GM18519 (cell line): ENCODE measurements at regions not wholly inside any gene's neighbourhood (a gene's known extent, or its start where the extent isn't known, plus 50 kb on each side); places are given as distances from the start of the nearest gene placed in this dataset.
"Not testable (repeated sequence)": the region's sequence is repeated elsewhere in the genome, so short reads cannot be mapped to it uniquely, and the experiment has no call there.

Experiments used
- ATAC-seq: cut with Tn5 transposase; IDR thresholded peaks from one replicate; pipeline ENCODE4 v1.9.1; 2021; ENCODE audit warnings: mild to moderate bottlenecking, moderate library complexity; ENCODE audit not compliant: unreplicated experiment, low FRiP score

DNA sequence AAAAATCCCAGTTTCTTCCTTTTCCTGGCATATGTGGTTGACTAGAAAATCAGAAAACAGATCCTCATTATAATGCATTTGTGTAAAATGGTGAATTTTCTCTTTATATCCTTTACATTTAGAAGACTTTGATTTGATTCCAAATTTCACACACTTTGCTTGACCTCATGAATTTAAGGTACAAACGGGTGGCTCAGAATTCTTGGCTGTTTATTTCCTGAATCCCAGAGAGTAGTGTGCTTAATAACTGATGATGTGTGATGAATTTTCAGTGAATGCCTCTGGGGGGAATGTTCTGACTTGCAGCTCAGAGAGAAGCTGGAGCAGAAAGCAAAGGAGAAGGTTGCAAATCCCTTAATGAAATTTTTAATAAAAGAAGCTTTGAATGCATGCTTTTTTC, 126.8 kb downstream of the SPATA31D1 start:
- no peak for ATAC-seq

- ATAC-seq: no peak
These were observed 127.3 kb downstream of the SPATA31D1 start for GRCh38 chr9:82115900-82116299.

DNA sequence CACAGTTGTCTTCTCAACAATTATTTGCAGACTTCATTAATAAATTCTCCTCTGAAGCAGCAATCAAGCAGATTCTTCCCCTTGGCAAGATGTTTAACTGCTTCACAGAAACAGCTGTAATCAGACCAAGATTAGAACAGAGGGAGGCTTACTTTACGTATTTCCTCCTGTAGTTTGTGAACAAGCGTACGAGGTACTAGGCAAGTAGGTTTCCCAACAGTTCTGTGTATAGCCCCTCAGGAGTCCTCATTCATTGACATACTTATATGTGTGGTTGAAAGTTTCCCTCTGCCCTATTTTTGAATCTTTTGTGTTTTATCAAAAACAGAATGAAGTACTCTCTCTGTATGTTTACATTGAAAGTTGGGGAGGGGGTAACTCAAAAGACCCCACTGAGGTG, 128.0 kb downstream of the SPATA31D1 start:
- no peak for ATAC-seq

DNA sequence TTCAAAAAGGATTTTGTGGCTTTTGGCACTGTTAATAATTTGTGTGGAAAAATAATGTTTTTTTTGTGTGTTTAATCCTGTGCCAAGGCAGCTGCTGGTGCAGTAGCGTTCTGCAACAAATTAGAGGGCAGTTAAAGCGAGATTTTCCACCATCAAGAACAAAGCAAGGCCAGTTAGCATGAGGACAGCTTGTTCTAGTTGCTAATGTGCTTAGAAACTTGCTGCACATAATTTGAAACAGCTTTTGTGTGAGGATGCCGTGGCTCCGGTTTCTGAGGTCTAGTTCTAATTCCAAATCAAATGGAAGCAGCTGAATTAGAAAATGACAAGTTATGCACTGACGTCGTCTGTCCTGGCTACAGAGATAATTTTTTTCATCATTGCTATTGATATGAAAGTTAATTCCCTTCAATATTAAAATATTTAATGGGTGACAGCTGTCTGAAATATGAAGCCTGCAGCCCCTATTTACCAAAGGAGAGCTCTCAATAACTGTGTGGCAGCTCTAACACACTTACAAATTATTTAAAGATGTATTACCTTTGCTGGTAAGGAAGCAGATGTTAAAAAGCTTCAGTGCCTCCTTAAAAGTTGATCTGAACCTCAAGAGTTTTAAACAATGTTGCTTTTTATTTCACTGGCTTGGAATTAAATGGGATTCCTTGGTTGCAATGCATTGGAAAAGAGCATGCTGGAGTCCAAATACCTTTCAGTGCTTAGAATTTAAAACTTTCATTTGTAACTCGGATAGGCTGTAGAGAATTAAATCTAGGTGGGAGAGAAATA, 128.6 kb downstream of the SPATA31D1 start:
- no peak for ATAC-seq

DNA sequence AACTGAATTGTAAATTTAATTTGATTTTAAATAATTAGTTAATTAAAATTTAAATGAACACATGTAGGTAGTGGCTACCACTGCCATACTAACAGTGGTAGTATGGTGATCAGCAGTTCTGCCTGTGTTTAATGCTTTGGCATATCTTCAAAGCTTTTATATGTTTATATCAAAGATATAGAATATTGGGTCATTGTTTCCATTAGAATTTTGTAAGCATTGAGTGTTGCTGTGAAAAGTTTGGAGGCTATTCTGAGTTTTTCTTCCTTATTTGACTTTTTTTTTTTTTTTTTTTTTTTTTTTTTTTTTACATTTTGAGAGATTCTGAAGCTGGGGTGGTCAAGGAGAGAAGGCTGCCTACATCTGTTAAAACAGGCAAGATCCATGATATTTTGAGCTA, 134.2 kb downstream of the SPATA31D1 start:
- no peak for ATAC-seq

DNA sequence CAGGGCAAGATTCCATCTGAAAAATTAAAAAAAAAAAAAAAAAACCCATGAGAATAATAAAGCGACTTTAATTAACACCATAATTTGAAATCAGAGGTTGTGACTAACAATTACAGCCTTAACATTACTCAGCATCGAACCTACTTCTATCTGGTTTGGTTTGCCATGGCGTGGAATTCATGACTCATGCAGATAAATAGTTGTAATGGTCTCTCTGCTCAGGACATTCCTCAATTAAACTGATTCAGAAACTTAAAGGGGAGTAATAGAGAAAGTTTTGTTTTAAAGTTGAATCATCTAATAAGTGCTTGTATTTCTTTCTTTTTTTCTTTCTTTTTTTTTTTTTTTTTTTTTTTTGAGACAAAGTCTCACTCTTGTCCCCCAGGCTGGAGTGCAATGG, 135.5 kb downstream of the SPATA31D1 start:
- no peak for ATAC-seq

- ATAC-seq: no peak
These were observed 137.7 kb downstream of the SPATA31D1 start for GRCh38 chr9:82126256-82126655.

DNA sequence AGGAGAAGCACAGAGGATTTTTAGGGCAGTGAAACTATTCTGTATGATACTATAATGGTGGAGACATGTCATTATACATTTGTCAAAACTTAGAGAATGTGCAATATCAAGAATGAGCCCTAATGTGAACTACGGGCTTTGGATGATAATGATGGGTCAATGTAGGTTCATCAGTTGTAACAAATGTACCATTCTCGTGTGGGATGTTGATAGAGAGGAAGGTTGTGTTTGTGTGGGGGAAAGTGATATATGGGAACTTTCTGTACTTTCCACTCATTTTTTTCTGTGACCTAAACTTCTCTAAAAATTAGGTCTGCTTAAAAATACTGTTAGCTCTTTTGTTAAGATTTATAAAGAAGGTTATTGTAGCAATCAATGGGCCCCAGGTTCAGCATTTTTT, 138.9 kb downstream of the SPATA31D1 start:
- peak; percentile 28 for ATAC-seq

- peak; percentile 84 for ATAC-seq
These were observed 139.6 kb downstream of the SPATA31D1 start for GRCh38 chr9:82128011-82128696.

DNA sequence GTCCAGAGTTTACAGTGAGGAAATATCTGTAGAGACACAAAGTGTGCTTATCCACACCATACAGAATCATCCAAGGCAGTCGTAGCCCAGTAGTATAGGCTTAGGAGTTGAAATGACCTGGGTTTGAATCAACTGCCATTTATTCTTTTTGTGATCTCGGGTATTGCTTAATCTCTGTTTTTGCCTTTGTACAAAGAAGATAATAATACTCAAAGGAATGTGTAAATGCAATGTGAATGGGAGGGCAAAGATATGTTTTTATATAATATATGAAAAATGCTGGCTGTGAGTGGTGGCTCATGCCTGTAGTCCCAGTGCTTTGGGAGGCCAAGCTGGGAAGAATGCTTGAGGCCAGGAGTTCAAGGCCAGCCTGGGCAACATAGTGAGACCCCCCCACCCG, 141.1 kb downstream of the SPATA31D1 start:
- ATAC-seq: no peak

GRCh38 chr9:82130331-82131042, 141.9 kb downstream of the SPATA31D1 start:
- ATAC-seq: no peak

DNA sequence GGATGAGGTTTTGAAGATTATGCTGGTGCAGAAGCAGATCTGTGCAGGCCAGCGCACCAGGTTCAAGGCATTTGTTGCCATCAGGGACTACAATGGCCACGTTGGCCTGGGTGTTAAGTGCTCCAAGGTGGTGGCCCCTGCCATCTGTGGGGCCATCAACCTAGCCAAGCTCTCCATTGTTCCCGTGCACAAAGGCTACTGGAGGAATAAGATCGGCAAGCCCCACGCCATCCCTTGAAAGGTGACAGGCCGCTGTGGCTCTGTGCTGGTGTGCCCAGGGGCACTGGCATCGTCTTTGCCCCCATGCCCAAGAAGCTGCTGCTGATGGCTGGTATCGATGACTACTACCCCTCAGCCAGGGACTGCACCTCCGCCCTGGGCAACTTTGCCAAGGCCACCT, 142.5 kb downstream of the SPATA31D1 start:
- ATAC-seq: no peak

- ATAC-seq: no peak
These were observed 143.5 kb downstream of the SPATA31D1 start for GRCh38 chr9:82132024-82132423.

DNA sequence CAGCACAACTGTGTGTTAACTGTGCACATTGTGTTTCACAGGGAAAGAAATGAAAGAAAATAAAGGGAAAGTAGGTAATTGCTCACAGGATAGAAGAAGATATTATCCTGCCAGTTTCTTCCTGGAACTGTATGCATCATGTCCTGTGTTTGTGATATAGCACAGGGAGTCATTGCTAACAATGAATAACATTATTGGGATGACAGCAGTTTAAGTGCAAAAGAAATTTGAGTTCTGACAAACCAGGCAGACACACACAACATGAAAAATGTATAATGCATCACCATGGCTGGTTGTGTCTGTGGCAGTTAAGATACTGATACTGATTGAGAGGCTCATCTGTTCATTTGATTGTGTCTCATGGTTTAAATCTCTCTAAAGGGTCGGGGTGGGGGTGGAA, 145.4 kb downstream of the SPATA31D1 start:
- ATAC-seq: no peak

GRCh38 chr9:82135106-82135505, 146.5 kb downstream of the SPATA31D1 start:
- no peak for ATAC-seq

- ATAC-seq: not testable (repeated sequence)
These were observed 149.5 kb downstream of the SPATA31D1 start for GRCh38 chr9:82138081-82138480.

DNA sequence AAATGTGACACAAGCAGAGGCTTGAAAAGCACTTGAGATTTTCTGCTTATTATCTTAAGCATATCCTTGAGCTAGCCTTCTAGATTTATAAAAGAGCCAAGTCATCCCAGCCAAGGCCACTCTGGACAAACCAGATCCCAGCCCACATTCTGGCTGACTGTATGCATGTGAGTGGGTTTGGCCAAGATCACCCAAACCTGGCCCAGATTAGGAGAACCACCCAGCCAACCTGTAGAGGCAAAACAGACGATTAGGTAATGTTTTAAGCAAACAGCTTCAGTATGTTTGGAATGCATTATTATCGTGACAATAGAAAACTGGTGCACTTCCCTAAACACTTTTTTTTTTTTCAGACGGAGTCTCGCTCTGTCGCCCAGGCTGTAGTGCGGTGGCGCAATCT, 151.9 kb downstream of the SPATA31D1 start:
- ATAC-seq: no peak

GRCh38 chr9:82144803-82145202, 156.2 kb downstream of the SPATA31D1 start:
- ATAC-seq: no peak

DNA sequence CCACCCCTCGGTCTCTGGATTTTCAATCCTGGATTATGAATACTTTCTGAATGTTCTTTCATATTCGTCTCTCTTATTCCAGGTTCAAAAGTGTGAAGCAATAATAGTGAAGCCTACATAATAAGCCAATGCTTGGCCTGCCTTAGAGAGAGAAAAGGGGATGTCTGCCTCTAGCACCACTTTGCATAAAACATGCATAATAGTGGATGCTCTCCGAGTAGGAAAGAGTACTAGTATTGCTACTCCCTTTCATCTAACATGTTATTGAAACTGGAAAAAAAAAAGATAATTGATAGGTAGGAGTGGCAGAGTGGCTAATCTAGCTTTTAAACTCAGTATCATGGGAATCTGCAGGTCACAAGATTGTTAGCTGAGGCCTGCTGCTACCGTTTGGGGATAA, 158.1 kb downstream of the SPATA31D1 start:
- ATAC-seq: no peak

GRCh38 chr9:82147798-82148425, 159.3 kb downstream of the SPATA31D1 start:
- no peak for ATAC-seq

DNA sequence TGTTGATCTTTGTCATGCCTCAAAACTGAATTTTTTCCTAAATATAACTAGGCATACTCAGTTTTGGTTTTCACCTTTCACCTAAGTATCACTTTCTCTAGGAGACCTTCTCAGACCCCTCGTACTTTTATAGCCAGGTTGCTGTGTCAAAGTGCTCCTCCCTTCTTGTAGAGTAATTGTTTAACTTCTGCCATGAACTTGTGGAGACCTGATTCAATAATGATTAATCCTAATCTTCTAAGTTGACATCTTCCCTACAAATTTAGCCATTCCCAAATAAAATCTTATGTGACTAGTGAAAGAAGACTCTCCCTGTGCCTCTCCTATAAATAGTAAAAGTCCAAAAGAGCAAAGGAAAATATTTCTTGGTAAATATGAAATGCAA, 159.8 kb downstream of the SPATA31D1 start:
- no peak for ATAC-seq
